GM23248 (cell line): ENCODE measurements at regions not wholly inside any gene's neighbourhood (a gene's known extent, or its start where the extent isn't known, plus 50 kb on each side); places are given as distances from the start of the nearest gene placed in this dataset.
A peak's percentile ranks its signal among the peaks of the same experiment; 100 is the strongest.

Source experiments
- DNase-seq: peaks from one replicate; pipeline ENCODE4 v3.0.0-alpha.2; 2015
- H2AFZ ChIP-seq: fragments of 200-600 bp; sonication (generic); 2 replicates; pipeline ENCODE4 v1.6.1; 2016; ENCODE audit warnings: antibody characterized with exemption
- H3F3A ChIP-seq: fragments of 200-600 bp; sonication (generic); 2 replicates; pipeline ENCODE4 v1.6.1; 2016; ENCODE audit warnings: mild to moderate bottlenecking, antibody characterized with exemption, mixed run types; ENCODE audit not compliant: insufficient read depth
- H3K27ac ChIP-seq: fragments of 200-600 bp; sonication (generic); 2 replicates; pipeline ENCODE4 v1.5.1; 2016; ENCODE audit warnings: mild to moderate bottlenecking
- H3K27me3 ChIP-seq: fragments of 200-600 bp; sonication (generic); replicated peaks from 2 replicates; pipeline ENCODE4 v1.6.1; 2016; ENCODE audit warnings: mild to moderate bottlenecking; ENCODE audit not compliant: insufficient read depth
- H3K36me3 ChIP-seq: fragments of 200-600 bp; sonication (generic); 2 replicates; pipeline ENCODE4 v1.6.1; 2016; ENCODE audit warnings: low read depth, mild to moderate bottlenecking
- H3K4me1 ChIP-seq: fragments of 200-600 bp; sonication (generic); 2 replicates; pipeline ENCODE4 v1.6.1; 2016; ENCODE audit warnings: mild to moderate bottlenecking; ENCODE audit not compliant: insufficient read depth
- H3K4me2 ChIP-seq: fragments of 200-600 bp; sonication (generic); one replicate; pipeline ENCODE4 v1.6.1; 2016; ENCODE audit warnings: mild to moderate bottlenecking; ENCODE audit not compliant: unreplicated experiment
- H3K4me3 ChIP-seq: fragments of 200-600 bp; sonication (generic); 2 replicates; pipeline ENCODE4 v1.5.1; 2016; ENCODE audit warnings: mild to moderate bottlenecking
- H3K79me2 ChIP-seq: fragments of 200-600 bp; sonication (generic); 2 replicates; pipeline ENCODE4 v1.6.1; 2016; ENCODE audit warnings: mild to moderate bottlenecking; ENCODE audit not compliant: insufficient read depth
- H3K9ac ChIP-seq: fragments of 200-600 bp; sonication (generic); 2 replicates; pipeline ENCODE4 v1.6.1; 2016; ENCODE audit warnings: mild to moderate bottlenecking
- H3K9me2 ChIP-seq: fragments of 200-600 bp; sonication (generic); 2 replicates; pipeline ENCODE4 v1.6.1; 2016; ENCODE audit warnings: mixed run types, mild to moderate bottlenecking, moderate library complexity; ENCODE audit not compliant: insufficient read depth
- H3K9me3 ChIP-seq: fragments of 200-600 bp; sonication (generic); one replicate; pipeline ENCODE4 v1.6.1; 2017; ENCODE audit warnings: low read depth
- H4K20me1 ChIP-seq: fragments of 200-600 bp; sonication (generic); 2 replicates; pipeline ENCODE4 v1.6.0; 2016; ENCODE audit not compliant: insufficient read depth
- EZH2 ChIP-seq: fragments of 200-600 bp; sonication (generic); IDR thresholded peaks from 2 replicates; pipeline ENCODE4 v1.6.1; 2018; ENCODE audit warnings: antibody characterized with exemption, mild to moderate bottlenecking; ENCODE audit not compliant: insufficient read depth, poor library complexity, severe bottlenecking
- EZH2phosphoT487 ChIP-seq: fragments of 200-600 bp; sonication (generic); IDR thresholded peaks from 2 replicates; pipeline ENCODE4 v1.6.1; 2018; ENCODE audit warnings: antibody characterized with exemption, moderate library complexity, mild to moderate bottlenecking, low read depth; ENCODE audit not compliant: insufficient read depth
- WGBS, 2 experiments: methylation state at CpG; one replicate each; pipeline ENCODE4 v1.1.6; 2015 to 2017; ENCODE audit warnings: low lambda C conversion rate in 2 of 2, low coverage in 1 of 2; ENCODE audit errors: missing lambda C conversion rate in 2 of 2; 5-methylcytosine and 5-hydroxymethylcytosine counted together
- in situ Hi-C: fragments of 300-500 bp; cut with MboI; formaldehyde crosslinking; loops from 2 replicates; pipeline ENCODE4 v1.15.0; 2020

DNA sequence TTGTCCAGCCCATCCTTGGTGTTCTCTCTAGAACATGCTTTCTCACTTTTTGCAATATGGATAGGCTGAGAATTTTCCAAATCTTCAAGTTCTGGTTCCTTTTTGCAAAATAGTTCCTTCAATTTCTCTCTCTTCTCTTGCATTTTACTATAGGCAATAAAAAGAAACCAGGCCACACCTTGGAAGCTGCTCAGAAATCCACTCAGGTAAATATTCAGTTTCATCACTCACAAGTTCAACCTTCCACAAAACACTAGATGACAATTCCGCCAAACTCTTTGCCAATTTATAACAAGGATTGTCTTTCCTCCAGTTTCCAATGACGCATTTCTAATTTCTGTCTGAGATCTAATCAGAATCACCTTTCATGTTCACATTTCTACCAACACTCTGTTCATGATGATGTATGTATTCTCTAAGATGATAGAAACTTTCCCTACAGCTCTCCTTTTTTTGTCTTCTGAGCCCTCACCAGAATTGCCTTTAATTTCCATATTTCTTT lies 204.2 kb upstream of the PIK3R1 start:
- in situ Hi-C loops = no loop called here
- H3K27me3 ChIP-seq = no peaks in the 10 kb centered on the region

DNA sequence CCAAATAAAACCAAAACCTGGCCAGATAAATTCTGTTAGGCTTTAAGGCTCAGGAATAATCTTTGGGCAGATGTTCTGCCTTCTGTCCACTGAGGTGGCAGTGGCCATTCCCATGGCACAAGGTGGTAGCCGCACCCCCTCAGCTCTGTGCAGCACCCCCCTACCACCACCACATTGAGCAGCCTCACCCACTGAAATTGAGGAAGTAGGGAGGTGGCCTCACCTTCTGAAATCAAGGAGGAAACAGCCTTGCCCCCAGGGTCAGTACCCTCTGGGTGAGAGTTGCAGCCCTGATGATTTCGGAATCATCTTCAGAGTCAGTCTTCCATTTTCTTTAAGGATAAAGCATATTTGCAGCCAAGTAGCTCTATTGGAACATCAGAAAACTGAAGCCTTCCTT lies 204.8 kb upstream of the PIK3R1 start:
- Histone ChIP-seq H3K4me1 (peaks cover 18% of the 10 kb centered on the region), H3K9me2 (no peaks in the 10 kb centered on the region), H3K79me2 (no peaks in the 10 kb centered on the region), H3K27ac (no peak overlapping the region), H3F3A (peaks cover 21% of the 10 kb centered on the region), H3K4me3 (no peak overlapping the region), H4K20me1 (no peaks in the 10 kb centered on the region), H3K9ac (no peak overlapping the region), H3K4me2 (no peak overlapping the region), H3K36me3 (no peaks in the 10 kb centered on the region), H3K27me3 (no peaks in the 10 kb centered on the region), H2AFZ (no peak overlapping the region), H3K9me3 (no peaks in the 10 kb centered on the region)
- in situ Hi-C loops = no loop called here
- WGBS, 2 experiments = 95 to 96% methylated on average over 2 of the region's 2 CpGs
- TF ChIP-seq EZH2 = no peak
- TF ChIP-seq EZH2phosphoT487 = no peak
- no peak for DNase-seq

More for the DNA sequence above, 204.2 kb upstream of the PIK3R1 start:
- TF ChIP-seq EZH2phosphoT487 = no peak
- Histone ChIP-seq H3K9ac (no peak overlapping the region), H3K4me1 (peaks cover 18% of the 10 kb centered on the region), H3K9me3 (no peaks in the 10 kb centered on the region), H3K27ac (peak overlapping the region; percentile 72; the same call in 1 of the 2 replicates), H3K4me2 (no peak overlapping the region), H4K20me1 (no peaks in the 10 kb centered on the region), H2AFZ (no peak overlapping the region), H3K79me2 (no peaks in the 10 kb centered on the region), H3K36me3 (no peaks in the 10 kb centered on the region), H3K4me3 (no peak overlapping the region), H3K9me2 (no peaks in the 10 kb centered on the region), H3F3A (peaks cover 21% of the 10 kb centered on the region)
- DNase-seq = no peak
- 80 to 91% methylated on average over 2 of the region's 2 CpGs for WGBS, 2 experiments

DNA sequence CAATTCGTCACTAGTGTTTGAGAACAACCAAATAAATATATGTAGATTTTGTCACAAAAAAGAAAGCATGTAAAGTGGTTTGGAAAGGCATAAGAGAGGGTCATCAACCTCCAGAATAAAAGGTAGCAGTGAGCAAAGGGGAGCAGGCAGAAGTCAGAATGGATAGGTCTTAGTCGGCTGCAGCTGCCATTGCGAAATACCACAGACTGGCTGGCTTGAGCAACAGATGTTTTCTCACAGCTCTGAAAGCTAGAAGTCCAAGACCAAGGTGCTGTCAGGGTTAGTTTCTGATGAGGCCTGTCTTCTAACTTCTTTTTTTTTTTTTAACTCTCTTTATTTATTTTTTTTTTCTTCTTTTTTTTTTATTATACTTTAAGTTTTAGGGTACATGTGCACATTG lies 208.1 kb upstream of the PIK3R1 start:
- Histone ChIP-seq H3K4me1 (peaks cover 11% of the 10 kb centered on the region), H3K27ac (no peak overlapping the region), H4K20me1 (no peaks in the 10 kb centered on the region), H3K4me2 (no peak overlapping the region), H3K9ac (no peak overlapping the region), H3K79me2 (no peaks in the 10 kb centered on the region), H3K27me3 (no peaks in the 10 kb centered on the region), H3K9me2 (no peaks in the 10 kb centered on the region), H3K36me3 (no peaks in the 10 kb centered on the region), H3K4me3 (no peak overlapping the region), H3K9me3 (no peaks in the 10 kb centered on the region), H3F3A (peaks cover 13% of the 10 kb centered on the region), H2AFZ (no peak overlapping the region)
- no peak for TF ChIP-seq EZH2
- no peak for TF ChIP-seq EZH2phosphoT487
- DNase-seq = peak; percentile 81
- in situ Hi-C loops = no loop called here
- 40 to 41% methylated on average over 3 of the region's 3 CpGs for WGBS, 2 experiments

DNA sequence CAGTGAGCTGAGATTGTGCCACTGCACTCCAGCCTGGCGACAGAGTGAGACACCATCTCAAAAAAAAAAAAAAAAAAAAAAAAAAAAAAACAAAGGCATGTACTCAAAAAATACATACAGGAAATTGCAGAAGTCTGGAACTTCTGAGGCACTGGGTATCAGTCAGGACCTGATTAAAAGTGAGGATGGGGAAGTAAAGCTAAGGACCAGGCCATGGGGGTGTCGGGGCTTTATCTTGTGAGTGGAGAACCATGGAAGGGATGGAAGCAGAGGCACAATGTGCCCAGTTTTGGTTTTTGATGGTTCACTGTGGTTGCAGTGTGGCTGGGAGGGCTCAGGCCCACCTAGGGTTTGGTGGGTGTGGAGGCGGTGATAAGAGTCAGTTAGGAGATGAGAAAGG lies 212.7 kb upstream of the PIK3R1 start:
- H3K9me3 ChIP-seq = no peaks in the 10 kb centered on the region
- no peaks in the 10 kb centered on the region for H3K36me3 ChIP-seq
- H3K27ac ChIP-seq = no peak overlapping the region
- no peak overlapping the region for H3K4me2 ChIP-seq
- peaks cover 19% of the 10 kb centered on the region; the same call in 1 of the 2 replicates for H3F3A ChIP-seq
- WGBS, 2 experiments = 89 to 98% methylated on average over 3 of the region's 3 CpGs
- H4K20me1 ChIP-seq = no peaks in the 10 kb centered on the region
- in situ Hi-C loops = no loop called here
- no peaks in the 10 kb centered on the region for H3K9me2 ChIP-seq
- H3K9ac ChIP-seq = no peak overlapping the region
- H3K27me3 ChIP-seq = no peaks in the 10 kb centered on the region
- no peak overlapping the region for H2AFZ ChIP-seq
- TF ChIP-seq EZH2 (no peak), EZH2phosphoT487 (no peak)
- H3K79me2 ChIP-seq = no peaks in the 10 kb centered on the region
- DNase-seq = no peak
- H3K4me1 ChIP-seq = peaks cover 12% of the 10 kb centered on the region
- no peak overlapping the region for H3K4me3 ChIP-seq

DNA sequence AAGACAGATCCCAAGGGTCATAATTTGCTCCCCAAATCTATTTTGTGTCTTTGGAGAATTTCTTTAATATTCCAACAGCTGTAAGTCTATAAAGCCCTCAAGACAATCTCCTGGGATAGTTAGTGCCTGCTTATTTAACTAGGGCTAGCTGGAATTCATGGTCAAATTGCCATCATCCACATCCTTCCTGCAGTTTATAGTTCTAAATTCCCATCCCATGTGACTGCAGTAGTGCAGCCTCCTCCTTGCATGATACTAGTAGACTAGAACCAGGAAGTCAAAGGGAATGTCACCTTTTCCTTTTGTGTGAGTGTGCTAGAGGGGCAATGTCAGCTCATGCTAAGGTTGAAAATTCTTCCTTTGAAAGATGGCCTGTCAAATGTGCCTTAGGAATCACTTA lies 214.8 kb upstream of the PIK3R1 start:
- no peak for DNase-seq
- Histone ChIP-seq H3K9me2 (no peaks in the 10 kb centered on the region), H3K36me3 (no peaks in the 10 kb centered on the region), H3K4me1 (peaks cover 12% of the 10 kb centered on the region), H3K27ac (no peak overlapping the region), H3K9ac (no peak overlapping the region), H4K20me1 (no peaks in the 10 kb centered on the region), H3K27me3 (no peaks in the 10 kb centered on the region), H2AFZ (no peak overlapping the region), H3K4me2 (no peak overlapping the region), H3F3A (peaks cover 23% of the 10 kb centered on the region), H3K79me2 (no peaks in the 10 kb centered on the region), H3K4me3 (no peak overlapping the region), H3K9me3 (no peaks in the 10 kb centered on the region)
- TF ChIP-seq EZH2 (no peak), EZH2phosphoT487 (no peak)
- in situ Hi-C loops = no loop called here
